Stomach (tissue), 8 donors: ENCODE measurements at regions not wholly inside any gene's neighbourhood (a gene's known extent, or its start where the extent isn't known, plus 50 kb on each side); places are given as distances from the start of the nearest gene placed in this dataset.

Source experiments
- DNase-seq, 2 donors: peaks; one replicate each; pipeline versions ENCODE4 v3.0.0 to v3.0.0-alpha.2; 2013 to 2019
- H3K27ac ChIP-seq, 5 donors: fragments of 200-600 bp in 4 of 5; sonication (generic) in 4 of 5; one replicate each; pipeline ENCODE4 v1.5.1; 2013 to 2019; ENCODE audit warnings: mild to moderate bottlenecking in 1 of 5, moderate library complexity in 1 of 5
- H3K27me3 ChIP-seq, 3 donors: fragments of 200-600 bp; sonication (generic); one replicate each; pipeline ENCODE4 v1.5.1; 2017 to 2019; ENCODE audit warnings: mixed run types in 1 of 3
- H3K36me3 ChIP-seq, 4 donors: fragments of 200-600 bp; sonication (generic); 1 replicate in 3 of 4; 2 replicates in 1 of 4; pipeline ENCODE4 v1.5.1; 2016 to 2019
- H3K4me1 ChIP-seq, 4 donors: fragments of 200-600 bp; sonication (generic); one replicate each; pipeline ENCODE4 v1.5.1; 2016 to 2019
- H3K4me3 ChIP-seq, 4 donors: fragments of 200-600 bp; sonication (generic) in 3 of 4; one replicate each; pipeline ENCODE4 v1.5.1; 2016 to 2019; ENCODE audit warnings: mild to moderate bottlenecking in 1 of 4
- H3K9me3 ChIP-seq, 4 donors: fragments of 200-600 bp; sonication (generic); one replicate each; pipeline ENCODE4 v1.5.1; 2016 to 2019
- CTCF ChIP-seq, 7 experiments: fragments of 450-650 bp in 4 of 7; fragments of 200-600 bp in 3 of 7; sonication (generic) in 3 of 7; IDR thresholded peaks; one replicate each; pipeline ENCODE4 v1.5.1; 2016 to 2019; ENCODE audit warnings: antibody characterized with exemption in 7 of 7, control low read depth in 2 of 7, mild to moderate bottlenecking in 1 of 7
- EP300 ChIP-seq: sonication (generic); formaldehyde crosslinking; IDR thresholded peaks from one replicate; pipeline ENCODE4 v1.6.1; 2017; ENCODE audit warnings: antibody characterized with exemption
- POLR2A ChIP-seq, 4 donors: fragments of 450-650 bp; IDR thresholded peaks; one replicate each; pipeline ENCODE4 v1.6.1; 2016; ENCODE audit warnings: antibody characterized with exemption in 4 of 4, control low read depth in 2 of 4, mild to moderate bottlenecking in 1 of 4, moderate library complexity in 1 of 4
- POLR2AphosphoS5 ChIP-seq, 3 donors: sonication (generic); formaldehyde crosslinking; IDR thresholded peaks; one replicate each; pipeline ENCODE4 v1.6.1; 2016; ENCODE audit warnings: antibody characterized with exemption in 3 of 3
- WGBS, 5 donors: extraction: QIAGEN DNeasy Blood & Tissue Kit in 3 of 5; methylation state at CpG; one replicate each; pipeline versions ENCODE4 v1.1.5 to v1.1.7; 2013 to 2018; 5-methylcytosine and 5-hydroxymethylcytosine counted together
- intact Hi-C: fragments of 100-400 bp; cut with DNase I; formaldehyde crosslinking; loops from one replicate; pipeline ENCODE4 v1.15.1; 2023; ENCODE audit warnings: low total_unique reads
- donor health status: healthy with polysubstance abuse.
- donor health status: Bipolar disorder and iron deficiency.
- donor health status: healthy.

- Histone ChIP-seq H3K4me3 (no peak overlapping the region), H3K27me3 (no peaks in the 10 kb centered on the region), H3K36me3 (no peaks in the 10 kb centered on the region), H3K27ac (no peak overlapping the region), H3K4me1 (no peaks in the 10 kb centered on the region), H3K9me3 (no peaks in the 10 kb centered on the region)
- intact Hi-C loops = no loop called here
- no peak for DNase-seq
- no peak for TF ChIP-seq EP300
- no peak for TF ChIP-seq POLR2A (IDR thresholded peaks at IDR 0.05)
- TF ChIP-seq CTCF (IDR thresholded peaks at IDR 0.05) = no peak
- no peak for TF ChIP-seq POLR2AphosphoS5 (IDR thresholded peaks at IDR 0.05)
- 75 to 90% (median 80%) methylated on average over 2 of the region's 2 CpGs for WGBS, 5 donors
Measured at GRCh38 chr3:182703233-182703632, 90.1 kb upstream of the ATP11B start.

- no peak overlapping the region for H3K4me3 ChIP-seq
- DNase-seq = no peak
- no peaks in the 10 kb centered on the region for H3K9me3 ChIP-seq
- TF ChIP-seq EP300 (no peak), POLR2A (IDR thresholded peaks at IDR 0.05) (no peak), POLR2AphosphoS5 (IDR thresholded peaks at IDR 0.05) (no peak), CTCF (IDR thresholded peaks at IDR 0.05) (no peak)
- H3K27ac ChIP-seq = no peak overlapping the region
- H3K4me1 ChIP-seq = no peaks in the 10 kb centered on the region
- 67 to 76% (median 74%) methylated on average over 4 of the region's 4 CpGs for WGBS, 5 donors
- no peaks in the 10 kb centered on the region for H3K27me3 ChIP-seq
- intact Hi-C loops = no loop called here
- H3K36me3 ChIP-seq = no peaks in the 10 kb centered on the region
Measured at GRCh38 chr3:182704926-182705325, 88.4 kb upstream of the ATP11B start.

DNA sequence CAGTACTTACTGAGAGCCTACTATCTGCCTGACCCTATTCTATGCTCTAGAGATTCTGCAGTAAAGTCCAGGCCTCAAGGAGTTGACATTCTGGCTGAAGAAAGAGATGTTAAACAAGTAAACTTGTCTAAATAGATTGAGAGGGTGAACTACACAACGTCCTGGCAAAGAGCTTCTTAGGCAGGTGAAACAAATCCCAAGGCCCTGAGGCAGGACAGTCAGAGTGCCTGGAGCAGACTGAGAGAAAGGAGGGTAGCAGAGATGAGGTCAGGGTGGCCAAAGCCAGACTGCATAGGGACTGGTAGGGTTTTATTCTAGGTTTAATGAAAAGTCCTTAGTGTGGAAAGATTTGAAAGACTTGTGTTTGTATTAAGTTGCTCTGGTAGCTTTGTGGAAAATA, 84.5 kb upstream of the ATP11B start:
- no peaks in the 10 kb centered on the region for H3K27me3 ChIP-seq
- H3K4me1 ChIP-seq = peaks cover 0 to 20% (median 2%) of the 10 kb centered on the region in 4 donors
- no peak overlapping the region for H3K27ac ChIP-seq
- no peaks in the 10 kb centered on the region for H3K36me3 ChIP-seq
- WGBS, 5 donors = 15 to 22% (median 21%) methylated on average over 1 of the region's 1 CpG
- intact Hi-C loops = no loop called here
- no peak for DNase-seq
- no peaks in the 10 kb centered on the region for H3K9me3 ChIP-seq
- no peak overlapping the region for H3K4me3 ChIP-seq
- TF ChIP-seq EP300 = no peak
- no peak for TF ChIP-seq CTCF (IDR thresholded peaks at IDR 0.05)
- no peak for TF ChIP-seq POLR2AphosphoS5 (IDR thresholded peaks at IDR 0.05)
- TF ChIP-seq POLR2A (IDR thresholded peaks at IDR 0.05) = no peak

- no peak for DNase-seq
- H3K27me3 ChIP-seq = no peaks in the 10 kb centered on the region
- H3K9me3 ChIP-seq = no peaks in the 10 kb centered on the region
- no peak for TF ChIP-seq POLR2A (IDR thresholded peaks at IDR 0.05)
- TF ChIP-seq EP300 = no peak
- TF ChIP-seq POLR2AphosphoS5 (IDR thresholded peaks at IDR 0.05) = no peak
- no peak for TF ChIP-seq CTCF (IDR thresholded peaks at IDR 0.05)
- WGBS, 5 donors = 55 to 73% (median 67%) methylated on average over 6 of the region's 6 CpGs
- intact Hi-C loops = no loop called here
- H3K4me3 ChIP-seq = no peak overlapping the region
- no peak overlapping the region for H3K27ac ChIP-seq
- peaks cover 0 to 25% (median 5%) of the 10 kb centered on the region in 4 donors for H3K4me1 ChIP-seq
- H3K36me3 ChIP-seq = no peaks in the 10 kb centered on the region
Measured at GRCh38 chr3:182709306-182709705, 84.0 kb upstream of the ATP11B start.
